Neural crest cell (in vitro differentiated cells): ENCODE measurements at regions not wholly inside any gene's neighbourhood (a gene's known extent, or its start where the extent isn't known, plus 50 kb on each side); places are given as distances from the start of the nearest gene placed in this dataset.

Experiments used
- DNase-seq: peaks from one replicate; pipeline ENCODE4 v3.0.0; 2021; ENCODE audit warnings: low read depth, mixed read lengths, low spot score
- H3K27ac Mint-ChIP-seq: one replicate; pipeline ENCODE4 v1.8.0; 2021; ENCODE audit warnings: mild to moderate bottlenecking, mixed read lengths; ENCODE audit not compliant: unreplicated experiment
- H3K27me3 Mint-ChIP-seq: 2 replicates; pipeline ENCODE4 v1.8.0; 2021; ENCODE audit warnings: low read depth, mild to moderate bottlenecking, mixed read lengths
- H3K36me3 Mint-ChIP-seq: 2 replicates; pipeline ENCODE4 v1.8.0; 2021; ENCODE audit warnings: low read depth, mild to moderate bottlenecking, mixed read lengths
- H3K4me1 Mint-ChIP-seq: 2 replicates; pipeline ENCODE4 v1.8.0; 2021; ENCODE audit warnings: mixed read lengths
- H3K4me3 Mint-ChIP-seq: one replicate; pipeline ENCODE4 v1.8.0; 2021; ENCODE audit warnings: mild to moderate bottlenecking, mixed read lengths
- H3K9me3 Mint-ChIP-seq: 2 replicates; pipeline ENCODE4 v1.8.0; 2021; ENCODE audit warnings: mixed read lengths
- CTCF ChIP-seq: fragments of 200-600 bp; sonication (generic); conservative IDR thresholded peaks from 2 replicates; pipeline ENCODE4 v1.5.0; 2021; ENCODE audit warnings: antibody characterized with exemption, mild to moderate bottlenecking

GRCh38 chr2:53403792-53404413 is 363.7 kb upstream of the CHAC2 start:
- Mint-ChIP-seq H3K27me3 (no peaks in the 10 kb centered on the region), H3K4me1 (no peaks in the 10 kb centered on the region), H3K36me3 (no peaks in the 10 kb centered on the region), H3K9me3 (no peaks in the 10 kb centered on the region), H3K27ac (no peak overlapping the region), H3K4me3 (no peak overlapping the region)
- TF ChIP-seq CTCF, result no peak
- DNase-seq, result no peak

- no peak for DNase-seq
- Mint-ChIP-seq H3K9me3 (peaks cover 3% of the 10 kb centered on the region), H3K4me3 (no peak overlapping the region), H3K27ac (no peak overlapping the region), H3K4me1 (no peaks in the 10 kb centered on the region), H3K36me3 (no peaks in the 10 kb centered on the region), H3K27me3 (no peaks in the 10 kb centered on the region)
- no peak for TF ChIP-seq CTCF
Observed at GRCh38 chr2:53397085-53397484, 370.5 kb upstream of the CHAC2 start.

- no peak overlapping the region for H3K4me3 Mint-ChIP-seq
- no peak for DNase-seq
Observed at GRCh38 chr2:53381271-53381670, 386.3 kb upstream of the CHAC2 start.

GRCh38 chr2:53379547-53379946 is 388.1 kb upstream of the CHAC2 start:
- H3K9me3 Mint-ChIP-seq, result peaks cover 7% of the 10 kb centered on the region
- H3K4me1 Mint-ChIP-seq, result no peaks in the 10 kb centered on the region
- H3K27me3 Mint-ChIP-seq, result no peaks in the 10 kb centered on the region
- no peak overlapping the region for H3K27ac Mint-ChIP-seq
- TF ChIP-seq CTCF, result no peak
- H3K4me3 Mint-ChIP-seq, result no peak overlapping the region
- DNase-seq, result no peak
- no peaks in the 10 kb centered on the region for H3K36me3 Mint-ChIP-seq

More at GRCh38 chr2:53381271-53381670, 386.3 kb upstream of the CHAC2 start:
- H3K4me1 Mint-ChIP-seq, result no peaks in the 10 kb centered on the region
- no peak overlapping the region for H3K27ac Mint-ChIP-seq
- H3K27me3 Mint-ChIP-seq, result no peaks in the 10 kb centered on the region
- H3K36me3 Mint-ChIP-seq, result no peaks in the 10 kb centered on the region
- H3K9me3 Mint-ChIP-seq, result peaks cover 6% of the 10 kb centered on the region
- TF ChIP-seq CTCF, result no peak

GRCh38 chr2:53378791-53379190 is 388.8 kb upstream of the CHAC2 start:
- H3K4me3 Mint-ChIP-seq, result no peak overlapping the region
- no peaks in the 10 kb centered on the region for H3K36me3 Mint-ChIP-seq
- no peak for DNase-seq
- no peak overlapping the region for H3K27ac Mint-ChIP-seq
- no peaks in the 10 kb centered on the region for H3K27me3 Mint-ChIP-seq
- peaks cover 7% of the 10 kb centered on the region for H3K9me3 Mint-ChIP-seq
- no peaks in the 10 kb centered on the region for H3K4me1 Mint-ChIP-seq
- TF ChIP-seq CTCF, result no peak
